OCI-LY7 (cell line): ENCODE measurements at regions not wholly inside any gene's neighbourhood (a gene's known extent, or its start where the extent isn't known, plus 50 kb on each side); places are given as distances from the start of the nearest gene placed in this dataset.
"Not testable (repeated sequence)": the region's sequence is repeated elsewhere in the genome, so short reads cannot be mapped to it uniquely, and the experiment has no call there.

Experiments
- EZH2phosphoT487 ChIP-seq: fragments of 200-600 bp; sonication (generic); IDR thresholded peaks from 2 replicates; pipeline ENCODE4 v1.6.1; 2018; ENCODE audit warnings: low read depth, borderline replicate concordance, mild to moderate bottlenecking, mixed run types, antibody characterized with exemption, low read length, moderate library complexity, mixed read lengths
- TF ChIP-seq, protein P1 (sequence below): fragments of 200-600 bp; sonication (generic); conservative IDR thresholded peaks from 2 replicates; pipeline ENCODE4 v1.5.1; 2014; ENCODE audit warnings: mild to moderate bottlenecking, antibody characterized with exemption, low read length, moderate library complexity, mixed read lengths

DNA sequence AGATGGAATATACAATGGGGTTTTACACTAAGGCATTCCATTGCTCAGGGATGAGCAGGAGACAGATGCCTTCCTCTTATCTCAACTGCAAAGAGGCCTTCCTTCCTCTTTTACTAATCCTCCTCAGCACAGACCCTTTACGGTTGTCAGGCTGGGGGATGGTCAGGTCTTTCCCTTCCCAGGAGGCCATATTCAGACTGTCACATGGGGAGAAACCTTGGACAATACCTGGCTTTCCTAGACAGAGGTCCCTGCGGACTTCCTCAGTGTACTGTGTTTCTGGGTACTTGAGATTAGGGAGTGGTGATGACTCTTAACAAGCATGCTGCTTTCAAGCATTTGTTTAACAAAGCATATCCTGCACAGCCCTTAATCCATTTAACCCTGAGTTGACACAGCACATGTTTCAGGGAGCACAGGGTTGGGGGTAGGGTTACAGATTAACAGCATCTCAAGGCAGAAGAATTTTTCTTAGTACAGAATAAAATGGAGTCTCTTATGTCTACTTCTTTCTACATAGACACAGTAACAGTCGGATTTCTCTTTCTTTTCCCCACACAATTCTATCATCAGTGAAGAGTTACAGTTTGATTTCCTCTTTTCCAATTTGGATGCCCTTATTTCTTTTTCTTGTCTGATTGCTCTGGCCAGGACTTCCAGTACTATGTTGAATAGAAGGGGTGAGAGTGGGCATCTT is 737.1 kb downstream of the TRHDE start:
- TF ChIP-seq EZH2phosphoT487: not testable (repeated sequence)
- TF ChIP-seq, protein P1, sequence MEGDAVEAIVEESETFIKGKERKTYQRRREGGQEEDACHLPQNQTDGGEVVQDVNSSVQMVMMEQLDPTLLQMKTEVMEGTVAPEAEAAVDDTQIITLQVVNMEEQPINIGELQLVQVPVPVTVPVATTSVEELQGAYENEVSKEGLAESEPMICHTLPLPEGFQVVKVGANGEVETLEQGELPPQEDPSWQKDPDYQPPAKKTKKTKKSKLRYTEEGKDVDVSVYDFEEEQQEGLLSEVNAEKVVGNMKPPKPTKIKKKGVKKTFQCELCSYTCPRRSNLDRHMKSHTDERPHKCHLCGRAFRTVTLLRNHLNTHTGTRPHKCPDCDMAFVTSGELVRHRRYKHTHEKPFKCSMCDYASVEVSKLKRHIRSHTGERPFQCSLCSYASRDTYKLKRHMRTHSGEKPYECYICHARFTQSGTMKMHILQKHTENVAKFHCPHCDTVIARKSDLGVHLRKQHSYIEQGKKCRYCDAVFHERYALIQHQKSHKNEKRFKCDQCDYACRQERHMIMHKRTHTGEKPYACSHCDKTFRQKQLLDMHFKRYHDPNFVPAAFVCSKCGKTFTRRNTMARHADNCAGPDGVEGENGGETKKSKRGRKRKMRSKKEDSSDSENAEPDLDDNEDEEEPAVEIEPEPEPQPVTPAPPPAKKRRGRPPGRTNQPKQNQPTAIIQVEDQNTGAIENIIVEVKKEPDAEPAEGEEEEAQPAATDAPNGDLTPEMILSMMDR: not testable (repeated sequence)
